Astrocyte of the spinal cord (primary cell): ENCODE measurements at regions not wholly inside any gene's neighbourhood (a gene's known extent, or its start where the extent isn't known, plus 50 kb on each side); places are given as distances from the start of the nearest gene placed in this dataset.

Experiments
- DNase-seq: peaks from one replicate; pipeline ENCODE4 v3.0.0; 2011; ENCODE audit warnings: low read depth, low spot score
- H3K4me3 ChIP-seq: 2 replicates; pipeline ENCODE4 v1.5.1; 2011; ENCODE audit warnings: low read depth, mild to moderate bottlenecking, low read length, moderate library complexity
- CTCF ChIP-seq: IDR thresholded peaks from 2 replicates; pipeline ENCODE4 v1.5.1; 2012; ENCODE audit warnings: low read depth, mild to moderate bottlenecking, low read length, inconsistent platforms
- in situ Hi-C: cut with HindIII; loops from 2 replicates; pipeline ENCODE4 v1.10.0; 2017; ENCODE audit warnings: low sequenced_read_pairs

DNA sequence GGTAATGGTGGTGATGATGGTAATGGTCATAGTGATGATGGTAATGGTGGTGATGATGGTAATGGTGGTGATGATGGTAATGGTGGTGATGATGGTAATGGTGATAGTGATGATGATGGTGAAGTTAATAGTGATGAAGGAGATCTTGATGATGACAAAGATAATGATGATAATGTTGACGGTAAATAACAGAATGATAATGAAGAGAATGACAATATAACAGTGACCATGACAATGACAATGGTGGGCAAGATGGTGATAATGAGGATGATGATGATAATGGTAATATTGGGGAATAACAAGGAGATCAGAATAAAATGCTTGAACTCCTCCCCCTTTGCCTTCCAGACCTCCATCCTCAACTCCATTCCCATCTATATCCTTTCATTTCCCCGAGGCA lies 233.3 kb upstream of the SFSWAP start:
- no peak overlapping the region for H3K4me3 ChIP-seq
- in situ Hi-C loops = no loop called here
- no peak for DNase-seq
- TF ChIP-seq CTCF = no peak

GRCh38 chr12:131478468-131478867 lies 232.4 kb upstream of the SFSWAP start:
- no peak for DNase-seq
- no peak overlapping the region for H3K4me3 ChIP-seq
- no peak for TF ChIP-seq CTCF
- in situ Hi-C loops = no loop called here

- DNase-seq = no peak
- in situ Hi-C loops = no loop called here
- no peak overlapping the region for H3K4me3 ChIP-seq
- TF ChIP-seq CTCF = no peak
Measured at GRCh38 chr12:131482199-131482598, 228.7 kb upstream of the SFSWAP start.

GRCh38 chr12:131482686-131483085 lies 228.2 kb upstream of the SFSWAP start:
- in situ Hi-C loops = no loop called here
- no peak overlapping the region for H3K4me3 ChIP-seq
- no peak for TF ChIP-seq CTCF
- no peak for DNase-seq

- in situ Hi-C loops = no loop called here
- H3K4me3 ChIP-seq = no peak overlapping the region
- no peak for TF ChIP-seq CTCF
- DNase-seq = no peak
Measured at GRCh38 chr12:131486451-131487230, 224.2 kb upstream of the SFSWAP start.

DNA sequence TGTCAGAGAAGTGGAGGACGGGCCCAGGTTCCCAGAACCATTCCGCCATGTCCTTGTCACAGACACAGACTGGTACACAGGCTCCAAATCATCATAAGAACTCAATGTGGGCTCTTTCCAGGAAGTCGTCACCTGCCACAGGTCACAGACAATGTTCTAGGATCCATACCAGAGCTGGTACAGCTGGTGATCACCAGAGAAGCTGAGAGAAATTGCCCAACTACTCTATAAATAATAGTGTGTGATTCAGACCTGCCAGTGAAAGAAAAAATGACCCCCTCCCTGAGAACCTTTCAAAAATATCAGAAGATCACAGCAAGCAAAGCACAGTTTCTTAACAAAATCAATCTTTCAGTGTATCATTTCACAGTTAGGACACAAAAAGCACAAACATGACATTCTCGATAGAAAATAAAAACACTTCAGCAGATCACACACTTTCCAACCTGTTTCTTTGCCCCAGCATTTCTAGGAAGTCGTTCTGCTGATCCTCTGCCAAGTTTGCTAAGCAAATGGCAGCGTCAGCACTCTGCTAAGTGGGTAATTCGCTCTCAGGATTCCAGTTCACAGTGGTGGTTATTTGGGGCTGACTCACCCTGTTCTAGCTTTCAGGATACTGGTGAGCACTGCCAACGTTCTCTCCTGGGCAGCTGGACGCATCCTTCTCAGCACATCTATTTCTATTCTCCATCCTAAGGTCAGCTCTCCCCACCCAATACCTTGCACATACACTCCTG lies 223.3 kb upstream of the SFSWAP start:
- in situ Hi-C loops = no loop called here

More for the DNA sequence above, 223.3 kb upstream of the SFSWAP start:
- no peak for DNase-seq
- H3K4me3 ChIP-seq = no peak overlapping the region
- no peak for TF ChIP-seq CTCF
